NCI-H510A (cell line): ENCODE measurements at regions not wholly inside any gene's neighbourhood (a gene's known extent, or its start where the extent isn't known, plus 50 kb on each side); places are given as distances from the start of the nearest gene placed in this dataset.
"Not testable (repeated sequence)": the region's sequence is repeated elsewhere in the genome, so short reads cannot be mapped to it uniquely, and the experiment has no call there.

Experiments
- DNase-seq: peaks from one replicate; lab custom pipeline; 2025; lab: John Stamatoyannopoulos, UW

DNA sequence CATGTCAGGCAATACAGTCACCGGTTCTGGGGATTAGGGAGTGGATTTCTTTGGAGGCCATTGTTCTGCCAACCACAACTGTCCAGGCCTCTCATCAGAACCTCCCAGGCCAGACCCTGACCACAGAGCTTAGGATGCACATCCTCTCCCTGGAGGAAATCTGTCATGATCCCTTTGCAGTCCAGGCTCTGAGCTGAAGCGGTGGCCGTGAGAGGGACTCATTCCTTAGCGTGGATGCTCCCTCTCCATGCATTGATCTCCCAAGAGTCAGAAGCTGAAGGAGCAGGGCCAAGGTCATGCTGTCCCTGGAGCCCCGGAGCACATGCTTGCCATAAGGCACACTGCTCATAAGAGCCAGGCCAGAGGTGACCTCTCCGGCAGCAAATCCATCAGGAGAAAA lies 181.4 kb downstream of the COPRS start:
- DNase-seq, result no peak

DNA sequence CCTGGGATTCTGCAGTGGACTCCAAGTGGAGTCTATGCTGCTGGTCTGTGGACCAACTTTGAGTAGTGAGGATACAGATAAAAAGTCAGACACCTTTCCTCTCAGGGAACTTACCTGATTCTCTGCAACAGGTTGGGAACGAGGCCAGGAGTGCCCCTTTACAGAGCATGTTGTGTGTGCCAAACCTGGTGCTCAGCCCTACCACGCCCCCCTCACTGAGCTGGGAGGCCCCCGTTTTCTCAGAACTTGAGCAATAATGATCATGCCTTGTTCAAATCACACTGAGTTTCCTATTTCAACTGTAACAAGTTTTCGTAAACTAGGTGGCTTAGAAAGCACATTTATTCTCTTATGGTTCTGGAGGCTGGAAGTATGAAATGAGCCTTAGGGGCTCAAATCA lies 182.0 kb downstream of the COPRS start:
- DNase-seq, result no peak

DNA sequence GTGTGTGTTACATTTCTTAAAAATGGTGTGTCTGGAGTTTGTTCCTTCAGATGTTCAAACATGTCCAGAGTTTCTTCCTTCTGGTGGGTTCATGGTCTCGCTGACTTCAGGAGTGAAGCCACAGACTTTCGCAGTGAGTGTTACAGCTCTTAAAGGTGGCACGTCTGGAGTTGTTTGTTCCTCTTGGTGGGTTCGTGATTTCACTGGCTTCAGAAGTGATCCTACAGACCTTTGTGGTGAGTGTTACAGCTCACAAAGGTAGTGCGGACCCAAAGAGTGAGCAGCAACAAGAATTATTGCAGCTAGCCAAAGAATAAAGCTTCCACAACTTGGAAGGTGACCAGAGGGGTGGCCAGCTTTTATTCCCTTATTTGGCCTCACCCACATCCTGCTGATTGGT lies 183.7 kb downstream of the COPRS start:
- not testable (repeated sequence) for DNase-seq

DNA sequence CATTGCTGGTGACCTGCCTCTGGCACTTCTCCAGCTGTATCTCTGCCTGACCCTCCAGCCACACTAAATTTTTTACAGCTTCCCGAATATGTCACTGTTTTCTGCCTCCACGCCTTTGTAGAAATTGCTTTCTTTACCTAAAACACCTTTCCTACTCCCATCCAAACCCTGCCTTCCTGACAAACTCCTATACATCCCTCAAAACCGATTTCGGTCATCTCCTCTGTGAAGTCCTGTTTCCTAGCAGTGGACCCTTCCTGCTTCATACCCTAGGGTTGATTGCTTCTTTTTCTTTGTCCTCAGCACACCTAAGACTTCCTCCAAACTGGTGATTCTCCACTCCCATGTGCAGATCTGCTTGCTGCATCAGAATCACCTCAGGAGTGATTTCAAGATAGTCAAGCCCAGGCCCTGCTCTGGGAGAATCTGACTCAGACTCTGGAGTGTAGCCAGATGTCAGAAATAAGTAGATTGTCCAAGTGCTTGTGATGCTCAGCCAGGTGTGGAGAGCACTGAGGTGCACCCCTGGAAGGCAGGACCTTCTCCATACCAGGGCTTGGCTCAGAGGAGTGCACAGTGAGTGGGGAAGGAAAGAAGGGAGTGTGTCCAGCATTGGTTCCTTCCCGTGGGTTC lies 184.2 kb downstream of the COPRS start:
- no peak for DNase-seq

DNA sequence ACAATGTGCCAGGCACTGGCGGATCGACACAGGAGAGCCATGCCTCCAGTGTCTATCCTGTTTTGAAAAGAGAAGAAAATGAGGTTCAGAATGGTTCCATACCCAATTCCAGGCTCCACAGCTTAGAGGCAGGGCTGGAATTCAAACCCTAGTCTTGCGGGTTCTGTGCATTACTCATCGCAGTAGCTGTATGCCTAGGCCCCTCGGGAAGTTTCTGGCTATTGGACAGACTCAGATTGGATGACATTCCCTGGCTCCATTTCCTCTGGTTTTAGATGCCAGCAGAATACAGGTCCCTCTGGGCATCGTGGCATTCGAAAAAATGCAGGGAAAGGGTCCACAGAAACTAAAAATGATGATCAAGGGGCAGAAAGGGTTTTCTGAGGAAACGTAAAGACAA lies 184.7 kb downstream of the COPRS start:
- no peak for DNase-seq

DNA sequence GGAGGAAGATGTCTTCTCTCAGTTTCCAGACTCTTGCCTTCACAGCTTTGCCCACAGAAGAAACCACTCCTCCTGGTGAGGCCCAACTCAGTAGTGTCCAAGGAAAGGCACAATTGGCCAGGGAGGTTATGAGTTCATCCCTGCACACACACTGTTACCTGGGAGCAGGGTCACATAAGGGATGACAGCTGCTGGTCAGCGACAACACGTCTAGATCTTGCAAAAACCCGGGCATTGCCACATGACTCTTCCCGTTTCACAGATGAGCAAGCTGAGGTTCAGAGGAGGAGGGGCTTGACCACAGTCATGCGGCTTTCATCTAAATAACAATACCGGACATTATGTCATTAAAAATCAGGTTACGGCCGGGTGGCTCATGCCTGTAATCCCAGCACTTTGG lies 186.0 kb downstream of the COPRS start:
- no peak for DNase-seq

DNA sequence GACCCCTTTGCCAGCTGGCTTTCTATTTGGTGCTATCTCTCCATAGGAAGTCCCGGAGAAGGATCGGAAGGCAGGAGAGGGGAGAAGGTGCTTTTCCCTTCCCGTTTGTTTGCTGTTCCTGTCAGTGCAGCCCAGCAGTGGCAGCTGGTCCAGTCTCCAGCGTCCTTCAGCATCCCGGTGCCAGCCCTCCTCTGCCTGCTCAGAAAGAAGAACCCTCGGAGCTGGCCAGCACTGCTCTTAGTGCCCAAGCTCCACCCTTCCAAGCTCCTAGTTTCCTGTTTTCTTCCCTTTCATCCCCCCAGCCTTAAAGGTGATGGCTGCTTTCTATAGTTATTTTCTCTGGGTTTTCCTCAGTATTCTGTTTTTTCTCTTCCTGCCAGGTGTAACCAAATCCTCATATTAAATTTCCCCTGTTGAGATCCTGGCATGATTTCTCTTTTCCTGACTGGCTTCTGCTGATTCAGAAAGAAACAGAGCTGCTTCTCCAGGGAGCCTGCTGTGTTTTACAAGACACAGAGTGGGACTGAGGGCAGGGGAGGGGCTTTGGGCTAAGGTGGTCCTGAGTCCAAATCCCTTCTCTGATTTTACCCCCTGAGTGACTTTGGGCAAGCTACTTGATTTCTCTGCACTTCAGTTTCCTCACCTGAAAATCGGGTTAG lies 186.8 kb downstream of the COPRS start:
- no peak for DNase-seq

DNA sequence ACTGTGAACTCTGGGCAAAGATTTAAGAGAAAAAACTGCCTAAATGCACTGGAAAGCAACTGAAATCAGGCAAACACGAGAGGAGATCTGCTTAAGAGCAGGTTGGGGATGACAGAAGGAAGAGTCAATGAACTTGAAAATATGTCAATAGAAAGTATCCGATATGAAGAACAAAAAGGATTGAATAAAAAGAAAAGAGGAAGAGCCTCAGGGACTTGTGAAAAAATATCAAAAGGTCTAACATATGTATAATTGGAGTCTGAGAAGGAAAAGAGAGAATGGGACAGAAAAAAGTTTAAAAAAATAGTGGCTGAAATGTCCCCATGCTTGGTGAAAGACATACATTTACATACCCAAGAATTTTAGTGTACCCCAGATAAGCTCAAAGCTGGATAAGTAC lies 195.5 kb downstream of the COPRS start:
- DNase-seq, result no peak

DNA sequence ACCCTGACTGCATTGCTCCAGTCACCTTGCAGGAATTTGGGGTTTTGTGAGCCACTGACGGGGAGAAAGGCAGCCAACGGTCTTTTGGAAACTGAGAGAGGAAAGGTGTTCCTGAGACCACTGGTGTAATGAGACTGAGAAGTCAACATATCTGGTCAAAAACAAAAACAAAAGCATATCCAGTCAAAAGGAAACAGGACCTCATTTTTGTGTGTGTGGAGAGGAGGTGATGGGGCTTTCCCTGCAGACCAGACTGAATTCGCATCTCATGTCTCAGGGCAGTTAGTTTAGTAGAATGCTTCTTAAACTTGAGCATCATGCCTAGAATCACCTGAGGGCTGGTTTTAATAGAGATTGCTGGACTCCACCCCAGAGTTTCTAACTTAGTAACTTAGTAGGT lies 198.4 kb downstream of the COPRS start:
- DNase-seq, result no peak

DNA sequence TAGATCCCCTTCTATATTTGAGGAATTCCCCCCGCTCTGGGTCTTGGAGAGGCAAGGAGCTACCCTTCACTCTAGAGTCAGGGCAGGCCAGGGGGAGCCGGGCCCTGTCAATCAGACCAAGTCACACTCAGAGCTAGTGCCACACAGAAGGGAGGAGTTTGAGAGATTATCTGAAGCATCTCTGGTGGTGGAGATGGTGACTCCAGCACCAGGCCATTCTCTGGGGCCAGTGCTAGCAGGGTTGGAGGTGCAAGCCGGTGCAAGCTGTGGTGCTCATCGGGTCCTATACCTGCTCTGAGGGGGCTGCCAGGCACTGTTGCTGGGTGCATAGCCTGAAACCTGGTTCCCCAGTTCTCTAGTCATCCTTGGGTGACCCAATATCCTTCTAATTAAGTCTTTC lies 201.2 kb downstream of the COPRS start:
- DNase-seq, result no peak

DNA sequence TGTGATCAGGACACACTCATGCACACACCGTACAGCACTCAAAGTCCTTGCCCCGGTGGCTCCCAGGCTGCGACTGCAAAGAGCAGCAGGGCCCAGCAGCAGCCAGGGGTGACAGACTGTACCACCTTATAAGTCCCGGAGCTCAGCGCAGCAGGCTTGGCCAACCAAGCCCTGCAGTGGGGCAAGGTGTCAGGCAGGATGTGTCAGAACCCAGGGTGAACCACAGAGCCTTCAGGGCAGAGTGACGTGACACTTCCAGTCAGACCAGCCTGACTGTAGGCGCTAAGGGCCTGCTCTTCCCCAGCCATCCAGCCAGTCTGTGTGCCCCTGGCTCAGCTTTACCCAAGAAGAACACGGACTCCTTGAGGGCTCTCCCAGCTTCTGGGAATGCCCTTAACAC lies 204.1 kb downstream of the COPRS start:
- no peak for DNase-seq

DNA sequence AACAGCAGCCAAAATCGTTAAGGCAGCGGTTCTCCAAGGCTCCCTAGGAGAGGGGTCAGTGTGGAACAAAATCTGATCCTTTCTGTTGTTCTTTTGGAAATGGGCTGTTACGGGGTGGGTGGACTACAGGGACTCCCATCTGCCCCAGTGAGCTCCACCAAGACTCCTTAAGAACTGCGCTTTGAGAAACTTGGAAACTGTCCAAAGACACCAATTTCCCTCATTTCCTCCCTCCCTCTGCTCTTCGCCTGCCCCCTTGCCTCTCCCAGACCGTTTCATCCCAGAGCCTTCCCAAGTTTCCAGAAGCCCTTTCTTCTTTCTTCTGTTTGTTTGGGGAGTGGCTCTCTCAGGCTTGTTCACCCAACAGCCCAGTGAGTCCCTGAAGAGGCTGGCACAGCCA lies 205.4 kb downstream of the COPRS start:
- DNase-seq, result no peak

DNA sequence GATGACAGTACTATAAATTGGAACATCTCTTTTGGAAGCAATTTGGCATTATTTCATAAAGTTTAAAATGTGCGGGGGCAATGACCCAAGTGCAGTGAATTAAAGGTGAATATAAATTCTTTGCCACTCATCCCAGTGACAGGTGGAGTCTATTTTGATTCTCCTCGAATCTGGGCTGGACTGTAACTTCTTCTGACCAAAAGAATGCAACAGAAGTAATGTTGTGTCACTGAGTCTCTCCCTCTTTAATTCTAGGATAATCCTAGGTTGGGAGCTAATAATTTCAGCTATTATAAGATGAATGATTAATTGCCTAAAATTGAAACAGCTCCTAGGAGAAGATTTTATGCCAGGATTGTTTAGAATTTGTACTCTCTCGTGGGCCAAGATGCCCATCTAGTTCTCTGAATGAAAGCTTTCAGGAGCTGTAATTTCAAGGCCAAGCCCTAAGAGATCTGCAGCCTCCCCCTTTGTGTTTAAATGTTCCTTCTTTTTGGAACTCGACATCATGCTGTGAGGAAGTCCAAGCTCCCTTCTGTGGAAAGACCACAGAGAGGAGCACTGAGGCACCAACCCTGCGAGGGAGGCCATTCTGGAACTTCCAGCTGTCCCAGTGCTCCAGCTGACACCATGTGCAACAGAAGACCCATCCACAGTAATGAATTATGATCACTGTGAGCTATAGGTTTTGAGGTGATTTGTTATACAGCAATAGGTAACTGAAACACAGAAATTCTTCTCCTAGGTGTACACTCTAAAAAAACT lies 208.1 kb downstream of the COPRS start:
- no peak for DNase-seq

DNA sequence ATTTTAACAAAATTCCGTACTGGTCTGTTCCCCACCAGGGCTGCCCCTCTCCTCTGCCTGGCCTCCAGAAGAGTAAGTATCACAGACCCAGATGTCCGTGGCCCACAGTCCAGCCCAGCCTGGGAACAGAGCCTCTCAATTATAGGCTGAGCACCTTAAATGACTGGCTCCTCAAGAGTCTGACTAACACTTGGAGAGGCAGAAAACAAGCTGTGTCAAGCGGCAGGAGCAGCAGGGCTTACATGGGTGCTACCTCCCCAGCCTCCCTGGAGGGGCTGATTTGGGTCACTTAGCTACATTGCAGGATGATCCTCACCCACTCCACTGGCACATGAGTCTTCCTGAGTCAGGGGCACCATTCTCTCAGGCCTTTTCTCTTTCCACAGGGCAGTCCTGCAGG lies 209.7 kb downstream of the COPRS start:
- DNase-seq, result no peak

DNA sequence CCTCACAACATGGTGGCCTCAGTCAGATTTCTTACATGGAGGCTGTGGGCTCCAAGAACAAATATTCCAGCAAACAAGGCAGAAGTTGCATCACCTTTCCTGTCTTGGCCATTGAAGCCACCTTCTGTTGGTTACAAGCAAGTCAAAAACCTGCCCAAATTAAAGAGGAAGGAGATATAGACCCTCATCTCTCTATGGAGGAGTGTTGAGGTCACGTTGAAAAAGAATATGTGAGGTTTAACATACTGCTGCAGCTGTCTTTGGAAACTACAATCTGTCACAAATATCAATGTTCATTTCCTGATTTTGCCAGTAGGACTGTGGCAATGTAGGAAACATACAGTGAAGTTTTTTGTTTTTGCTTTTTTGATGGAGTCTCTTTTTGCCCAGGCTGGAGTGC lies 211.4 kb downstream of the COPRS start:
- no peak for DNase-seq

DNA sequence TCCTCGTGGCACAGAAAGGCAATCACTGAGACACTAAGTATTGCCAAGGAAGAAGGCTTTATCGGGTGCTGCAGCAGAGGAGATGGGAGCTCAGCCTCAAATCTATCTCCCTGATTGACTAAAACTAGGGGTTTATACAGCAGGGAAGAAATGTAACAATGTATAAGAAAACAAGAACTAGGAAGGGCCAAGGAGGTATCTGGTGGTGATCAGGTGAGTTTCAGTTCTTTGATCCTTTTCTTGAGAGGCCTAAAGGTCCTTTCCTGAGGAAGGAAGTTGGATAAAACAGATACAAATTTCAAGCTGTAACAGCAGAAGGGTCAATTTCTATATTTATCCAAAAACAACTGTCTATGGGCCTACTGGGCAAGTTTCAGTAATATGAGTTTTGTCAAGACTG lies 212.4 kb downstream of the COPRS start:
- DNase-seq, result no peak

DNA sequence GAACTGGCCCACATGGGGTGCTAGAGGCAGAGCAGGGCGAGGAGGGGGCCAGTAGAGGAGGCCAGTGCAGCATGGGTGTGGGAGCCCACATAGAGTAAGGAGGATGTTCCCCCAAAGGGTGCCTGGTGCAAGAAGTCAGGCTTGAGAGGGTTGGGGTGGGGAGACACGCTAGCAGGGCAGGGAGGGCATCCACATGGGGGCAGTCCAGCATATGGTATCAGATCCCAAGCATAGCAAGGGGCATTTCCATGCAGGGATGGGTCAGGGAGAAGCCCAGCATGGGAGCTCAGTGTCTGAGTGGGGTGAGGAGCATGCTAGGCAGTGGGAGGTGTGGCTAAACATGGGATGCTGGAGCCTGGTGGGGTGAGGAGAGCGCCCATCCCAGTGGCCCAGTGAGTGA lies 213.7 kb downstream of the COPRS start:
- DNase-seq, result no peak

DNA sequence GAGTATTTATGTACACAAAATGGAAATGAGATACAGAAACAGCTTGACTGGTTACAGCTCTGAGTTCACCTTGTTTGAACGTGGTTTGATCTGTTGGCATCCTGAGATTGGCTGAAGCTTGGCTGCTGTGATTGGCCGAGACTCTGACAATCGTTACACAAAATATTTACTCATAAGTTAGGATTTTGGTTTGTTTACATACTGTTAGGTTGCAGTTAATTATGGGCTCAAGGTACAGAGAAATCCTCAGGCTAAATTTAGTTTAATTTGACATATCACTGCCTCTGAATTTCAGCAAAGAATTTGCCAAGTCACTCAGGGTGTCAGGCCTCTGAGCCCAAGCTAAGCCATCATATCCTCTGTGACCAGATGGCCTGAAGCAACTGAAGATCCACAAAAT lies 227.3 kb downstream of the COPRS start:
- no peak for DNase-seq

DNA sequence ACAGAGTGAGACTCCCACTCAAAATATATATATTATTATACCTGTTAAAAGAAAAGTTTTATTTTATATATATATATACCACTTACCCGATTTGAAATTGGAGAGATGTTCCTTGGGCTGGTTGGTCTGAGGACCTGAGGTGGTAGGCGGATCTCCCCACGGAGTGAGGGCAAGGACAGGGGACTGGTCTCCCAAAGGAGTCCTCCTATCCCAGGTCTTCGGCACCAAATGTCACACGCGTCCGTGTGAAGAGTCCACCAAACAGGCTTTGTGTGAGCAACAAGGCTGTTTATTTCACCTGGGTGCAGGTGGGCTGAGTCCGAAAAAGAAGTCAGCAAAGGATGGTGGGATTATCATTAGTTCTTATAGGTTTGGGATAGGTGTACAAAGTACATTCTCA lies 228.2 kb downstream of the COPRS start:
- DNase-seq, result not testable (repeated sequence)

DNA sequence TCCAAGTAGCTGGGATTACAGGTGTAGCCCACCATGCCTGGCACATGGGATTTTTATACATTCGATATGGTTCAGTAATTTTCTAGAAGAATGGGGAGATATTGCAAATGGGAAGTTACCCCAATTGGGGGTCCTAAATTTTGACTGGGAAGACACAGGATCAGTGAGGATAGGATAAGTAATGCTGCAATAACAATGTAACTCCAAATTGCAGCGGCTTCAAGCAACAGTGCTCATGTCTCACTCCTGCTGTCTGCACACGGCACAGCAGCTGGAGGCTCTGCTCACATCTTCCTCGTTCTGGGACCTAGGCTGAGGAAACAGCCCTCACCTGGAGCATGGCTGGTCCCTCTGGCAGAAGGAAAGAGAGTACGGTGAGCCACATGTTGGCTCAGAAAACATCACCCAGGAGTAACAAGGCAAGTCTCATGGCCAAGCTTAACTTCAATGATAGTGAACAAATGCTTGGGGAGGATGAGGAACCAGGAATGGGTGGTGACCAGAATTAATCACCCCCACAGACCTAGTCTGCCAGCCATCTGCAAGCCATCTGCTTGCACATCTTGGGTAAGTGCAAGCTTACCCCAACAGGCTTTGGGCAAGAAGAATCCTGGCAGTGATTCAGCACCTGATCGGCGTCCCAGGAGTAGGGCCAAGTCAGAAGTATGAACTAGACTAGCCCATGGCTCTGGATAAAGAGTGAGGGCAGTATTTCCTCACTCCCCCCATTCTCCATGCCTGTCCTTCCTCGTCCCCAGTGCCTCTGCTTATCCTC lies 229.2 kb downstream of the COPRS start:
- no peak for DNase-seq

DNA sequence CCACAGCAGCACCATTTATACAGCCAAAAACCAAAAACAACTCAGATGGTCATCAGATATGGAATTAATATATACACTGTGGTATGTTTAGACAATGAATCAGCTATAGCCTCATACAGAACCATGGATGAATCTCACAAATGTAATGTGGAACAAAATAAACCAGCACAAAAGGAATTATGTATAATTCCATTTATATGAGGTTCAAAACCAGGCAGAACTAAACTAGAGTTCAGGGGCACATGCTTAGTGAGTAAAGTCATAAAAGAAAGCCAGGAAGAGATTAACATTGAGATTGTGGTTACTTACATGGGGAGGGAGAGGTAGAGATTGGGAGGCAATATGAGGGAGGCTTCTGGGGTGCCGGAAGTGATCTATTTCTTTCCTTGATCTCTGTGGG lies 231.1 kb downstream of the COPRS start:
- DNase-seq, result no peak

DNA sequence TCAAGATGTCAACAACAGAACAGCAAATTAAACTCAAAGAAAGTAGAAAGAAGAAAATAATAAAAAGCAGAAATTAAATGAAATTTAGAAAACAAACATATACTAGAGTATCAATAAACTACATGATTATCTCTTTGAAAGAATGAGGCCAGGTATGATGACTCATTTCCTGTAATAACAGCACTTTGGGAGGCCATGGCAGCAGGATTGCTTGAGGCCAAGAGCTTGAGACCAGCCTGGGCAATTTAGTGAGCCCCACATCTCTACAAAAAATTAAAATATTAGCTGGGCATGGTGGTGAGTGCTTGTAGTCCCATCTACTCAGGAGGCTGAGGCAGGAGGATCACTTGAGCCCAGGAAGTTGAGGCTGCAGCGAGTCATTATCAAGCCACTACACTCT lies 232.5 kb downstream of the RAB11FIP4 start:
- no peak for DNase-seq

DNA sequence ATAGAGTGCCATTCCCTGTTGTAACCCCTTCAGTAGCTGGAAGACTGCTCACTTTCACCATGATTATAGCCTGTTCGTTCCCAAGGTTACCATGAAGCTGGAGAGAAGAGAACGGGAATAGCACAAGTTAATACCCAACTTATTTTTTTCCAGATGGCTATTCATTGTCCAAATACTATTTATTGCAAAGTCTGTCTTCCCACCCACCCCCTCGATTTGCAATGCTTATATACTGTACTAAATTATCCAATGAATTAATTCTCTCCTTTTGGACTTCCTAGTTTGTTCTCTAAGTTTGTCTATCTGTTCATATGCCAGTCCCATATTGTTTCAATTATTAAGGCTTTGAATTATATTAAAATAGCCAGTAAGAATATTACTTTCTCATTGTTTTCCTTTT lies 231.0 kb downstream of the RAB11FIP4 start:
- DNase-seq, result no peak
